HG03342 (cell line): ENCODE measurements at regions not wholly inside any gene's neighbourhood (a gene's known extent, or its start where the extent isn't known, plus 50 kb on each side); places are given as distances from the start of the nearest gene placed in this dataset.

ENCODE experiments used
- ATAC-seq: cut with Tn5 transposase; IDR thresholded peaks from one replicate; pipeline ENCODE4 v1.9.1; 2021; ENCODE audit warnings: mild to moderate bottlenecking, moderate library complexity; ENCODE audit not compliant: unreplicated experiment

DNA sequence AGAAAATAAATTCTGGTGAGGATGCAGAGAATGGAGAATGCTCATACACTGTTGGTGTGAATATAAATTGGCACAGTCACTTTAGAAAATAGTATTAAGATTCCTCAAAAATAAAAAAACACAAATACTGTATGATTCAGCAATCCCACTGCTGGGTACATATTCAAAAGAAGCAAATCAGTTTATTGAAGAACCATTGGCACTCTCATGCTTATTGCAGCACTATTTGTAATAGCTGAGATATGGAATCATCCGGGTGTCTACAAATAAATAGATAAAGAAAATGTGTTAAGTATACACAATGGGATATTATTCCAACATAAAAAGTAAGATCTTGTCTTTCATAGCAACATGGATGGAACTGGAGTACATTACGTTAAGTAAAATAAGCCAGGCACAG lies 579.4 kb upstream of the SEL1L start:
- ATAC-seq = no peak

DNA sequence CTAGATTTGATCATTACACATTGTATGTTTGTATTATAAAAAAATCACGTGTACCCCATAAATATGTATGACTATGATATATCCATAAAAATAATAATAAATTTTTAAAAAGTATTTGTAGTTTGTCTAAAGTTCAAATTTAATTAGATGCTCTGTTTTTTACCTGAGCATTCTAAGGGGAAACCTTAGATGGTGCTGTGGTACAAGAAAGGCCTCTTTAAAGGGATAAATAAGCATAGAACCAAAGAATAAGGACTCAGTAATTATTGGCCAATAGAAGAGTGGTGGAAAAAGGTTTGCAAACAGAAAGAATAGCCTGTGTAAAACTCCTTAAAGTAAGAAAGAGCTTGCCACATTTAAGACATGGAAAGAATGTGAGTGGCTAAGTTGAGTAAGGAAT lies 580.1 kb upstream of the SEL1L start:
- no peak for ATAC-seq

- no peak for ATAC-seq
These were observed 583.1 kb upstream of the SEL1L start for GRCh38 chr14:82116721-82117120.

GRCh38 chr14:82122655-82123054 lies 589.0 kb upstream of the SEL1L start:
- no peak for ATAC-seq

DNA sequence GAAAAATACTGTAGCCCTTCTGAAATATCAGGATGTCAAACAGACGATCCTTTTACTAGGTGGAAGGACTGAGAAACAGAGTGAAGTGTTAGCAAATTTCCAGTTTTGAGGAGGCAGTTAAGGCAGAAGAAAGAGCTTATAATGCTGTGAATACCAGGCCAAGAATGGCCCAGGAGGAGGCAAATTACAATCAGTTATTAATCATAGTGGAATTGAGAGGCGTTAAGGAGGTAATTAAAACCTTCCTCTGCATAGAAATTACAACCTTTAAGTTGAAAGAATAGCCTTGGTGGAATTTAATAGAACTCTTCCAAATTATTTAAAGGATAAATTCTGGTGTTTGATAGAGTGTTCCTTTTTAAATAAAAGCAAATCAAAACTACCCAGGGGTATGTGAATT lies 590.9 kb upstream of the SEL1L start:
- ATAC-seq = no peak

- ATAC-seq = no peak
These were observed 592.4 kb upstream of the SEL1L start for GRCh38 chr14:82126006-82126405.

GRCh38 chr14:82134411-82134810 lies 600.8 kb upstream of the SEL1L start:
- no peak for ATAC-seq

DNA sequence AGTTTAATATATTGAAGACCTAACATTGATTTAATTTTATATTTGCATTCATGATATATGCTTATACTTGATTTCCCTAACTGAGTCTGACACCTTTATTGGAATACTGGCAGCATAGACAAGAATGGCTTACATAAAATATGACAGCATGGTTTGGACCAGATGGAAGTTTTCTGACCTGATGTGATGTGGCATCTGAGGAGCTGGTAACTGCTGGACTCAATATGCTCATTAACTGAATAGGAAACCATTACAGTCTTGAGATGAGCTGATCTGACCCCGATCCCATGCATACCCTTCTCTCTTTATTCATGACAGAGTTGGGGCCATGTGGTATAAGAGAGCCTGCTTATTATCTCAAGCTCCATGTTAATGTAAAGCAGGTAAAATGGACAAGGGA lies 604.8 kb upstream of the SEL1L start:
- no peak for ATAC-seq

GRCh38 chr14:82146846-82147245 lies 613.2 kb upstream of the SEL1L start:
- no peak for ATAC-seq

DNA sequence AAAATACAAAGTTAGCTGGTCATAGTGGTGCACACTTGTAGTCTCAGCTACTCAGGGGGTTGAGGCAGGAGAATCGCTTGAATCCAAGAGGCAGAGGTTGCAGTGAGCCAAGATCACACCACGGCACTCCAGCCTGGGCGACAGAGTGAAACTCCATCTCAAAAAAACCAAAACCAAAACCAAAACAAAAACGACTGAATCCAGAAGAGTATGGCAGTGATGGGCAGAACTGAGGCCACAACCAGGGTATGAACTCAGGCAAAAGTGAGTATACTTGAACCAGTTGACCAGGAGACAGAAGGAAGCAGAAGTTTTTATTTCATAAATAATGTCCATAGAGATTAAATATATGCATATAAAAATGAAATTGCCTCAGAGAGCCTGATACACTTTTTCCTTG lies 620.0 kb upstream of the SEL1L start:
- no peak for ATAC-seq

DNA sequence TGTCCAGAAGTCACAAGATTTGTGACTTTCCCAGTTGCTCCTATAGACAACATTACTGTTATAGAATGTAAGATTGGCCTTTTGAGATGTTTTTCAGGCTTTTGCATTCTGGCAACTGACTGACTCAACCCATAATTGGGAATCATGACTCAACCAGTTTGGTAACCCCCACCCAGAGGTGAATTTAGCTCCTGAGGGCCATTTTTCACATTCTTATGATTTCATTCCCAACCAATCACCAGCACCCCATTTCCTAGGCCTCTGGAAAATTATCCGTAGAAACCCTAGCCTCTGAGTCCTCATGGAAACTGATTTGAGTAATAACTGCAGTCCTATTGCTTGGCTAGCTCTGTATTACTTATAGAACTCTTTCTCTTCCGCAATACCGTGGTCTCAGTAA lies 626.0 kb upstream of the SEL1L start:
- ATAC-seq = no peak

- no peak for ATAC-seq
These were observed 646.5 kb upstream of the SEL1L start for GRCh38 chr14:82180139-82180538.

- ATAC-seq = no peak
These were observed 649.0 kb upstream of the SEL1L start for GRCh38 chr14:82182646-82183045.

- ATAC-seq = no peak
These were observed 657.1 kb upstream of the SEL1L start for GRCh38 chr14:82190742-82191141.

GRCh38 chr14:82192387-82192786 lies 658.7 kb upstream of the SEL1L start:
- ATAC-seq = no peak

- ATAC-seq = no peak
These were observed 689.6 kb upstream of the SEL1L start for GRCh38 chr14:82223276-82223675.

DNA sequence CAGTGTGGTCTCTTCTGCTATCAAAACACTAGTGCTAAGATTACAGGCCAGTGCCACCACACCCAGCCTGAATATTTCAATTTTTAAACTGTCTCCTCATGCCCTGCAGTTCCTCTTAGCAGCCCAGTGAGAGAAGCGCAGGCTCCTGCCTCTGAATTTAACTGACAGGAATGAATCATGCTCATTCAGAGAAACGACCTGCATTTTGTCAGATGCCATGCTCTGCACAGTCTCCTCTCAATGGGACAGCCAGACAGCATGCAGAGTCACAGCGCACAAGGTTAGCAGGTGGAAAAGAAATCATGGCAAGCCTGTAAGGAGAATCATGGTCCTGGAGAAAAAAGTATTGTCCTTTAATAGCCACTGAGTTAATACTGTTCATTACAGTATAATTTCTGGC lies 691.0 kb upstream of the SEL1L start:
- ATAC-seq = no peak

DNA sequence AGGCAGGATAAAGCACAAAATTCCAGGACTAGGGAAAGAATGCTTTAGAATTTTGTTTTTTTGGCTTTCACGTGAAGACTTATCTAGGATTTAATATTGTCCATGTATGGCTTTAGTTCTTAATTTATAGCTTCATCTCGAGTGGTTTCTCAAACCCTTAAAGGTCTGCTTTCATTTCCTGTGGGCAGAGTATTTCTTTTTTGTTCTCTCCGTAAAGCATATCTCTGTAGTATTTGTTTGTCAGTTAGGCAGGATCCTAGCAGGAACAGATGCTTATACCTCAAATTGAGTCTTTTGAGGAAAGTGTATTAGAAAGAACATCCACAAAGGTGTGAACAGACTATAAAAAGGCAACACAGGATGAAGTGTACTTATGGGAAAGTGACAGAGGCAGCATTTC lies 697.1 kb upstream of the SEL1L start:
- ATAC-seq = no peak

GRCh38 chr14:82238649-82239048 lies 705.0 kb upstream of the SEL1L start:
- ATAC-seq = no peak

DNA sequence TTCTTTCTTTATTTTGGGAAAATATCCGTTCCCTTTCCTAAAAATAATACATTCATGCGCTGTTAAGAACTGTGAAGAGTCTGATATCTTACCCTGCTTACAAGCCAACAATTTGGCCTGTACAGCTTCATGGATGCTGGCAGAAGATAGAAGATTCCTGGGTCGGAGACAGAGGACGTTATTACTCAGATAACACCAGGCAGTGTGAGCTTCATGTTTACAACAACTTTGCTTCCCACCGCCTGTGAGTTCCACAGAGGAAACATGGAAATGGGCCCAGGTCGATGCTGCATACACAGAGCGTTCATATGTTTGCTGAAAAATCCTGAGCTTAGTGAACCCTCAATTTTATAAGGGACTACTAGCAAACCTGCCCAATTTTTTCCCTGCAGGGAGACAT lies 705.6 kb upstream of the SEL1L start:
- no peak for ATAC-seq

DNA sequence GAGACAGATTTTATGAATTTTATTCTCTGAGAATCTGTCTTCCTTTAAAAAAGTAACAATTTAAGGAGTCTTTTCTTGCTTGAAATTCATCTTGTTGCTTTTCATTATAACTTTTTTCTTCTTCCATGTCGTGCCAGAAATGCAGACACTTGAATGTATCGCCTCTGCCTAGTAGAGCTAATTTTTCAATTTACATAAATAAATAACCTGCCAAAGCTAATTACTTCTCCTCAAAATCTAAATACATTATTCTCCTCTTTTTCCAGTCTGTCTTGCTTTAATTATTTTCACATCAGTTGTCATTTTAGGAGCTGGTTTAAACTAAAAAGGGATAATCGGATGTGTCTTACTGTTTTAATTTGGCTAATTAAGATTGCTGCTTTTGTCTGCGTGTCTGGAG lies 711.1 kb upstream of the SEL1L start:
- ATAC-seq = no peak

- ATAC-seq = no peak
These were observed 717.8 kb upstream of the SEL1L start for GRCh38 chr14:82251494-82251893.

GRCh38 chr14:82270286-82270685 lies 736.6 kb upstream of the SEL1L start:
- no peak for ATAC-seq

DNA sequence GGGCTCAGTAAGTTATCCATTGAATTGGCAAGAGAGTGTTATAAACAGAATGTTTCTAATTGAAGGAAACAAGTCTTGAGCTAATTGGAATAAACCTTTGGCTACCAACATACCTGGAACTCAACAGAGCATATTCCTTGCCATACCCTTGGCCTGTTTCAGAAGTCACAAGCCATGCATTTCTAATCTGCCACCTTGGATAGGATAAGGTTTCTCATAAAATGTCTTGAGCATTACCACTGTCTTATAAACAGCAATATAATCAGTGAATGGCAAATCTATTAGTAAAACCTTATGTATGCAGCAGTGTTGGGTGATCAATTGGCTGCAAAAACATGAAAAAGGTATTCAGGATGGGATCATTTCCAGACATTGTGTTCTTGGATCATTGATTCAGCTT lies 765.2 kb upstream of the SEL1L start:
- ATAC-seq = no peak
